WTC11 (cell line): ENCODE measurements at regions not wholly inside any gene's neighbourhood (a gene's known extent, or its start where the extent isn't known, plus 50 kb on each side); places are given as distances from the start of the nearest gene placed in this dataset.

ENCODE experiments used
- ATAC-seq: fragments of 200-7000 bp; cut with Tn5 transposase; 2 replicates; pipeline ENCODE4 v1.10.0; 2021; ENCODE audit warnings: mild to moderate bottlenecking, moderate library complexity
- CTCF ChIA-PET: fragments of 300-600 bp; sonication (Branson Sonifier 250); formaldehyde crosslinking; loops from one replicate; lab custom pipeline; 2021; ENCODE audit warnings: antibody characterized with exemption; lab: Charles Lee
- POLR2A ChIA-PET: fragments of 350-600 bp; sonication (Branson Sonifier 250); formaldehyde crosslinking; loops from one replicate; lab custom pipeline; 2021; ENCODE audit warnings: antibody characterized with exemption; lab: Charles Lee
- DNase-seq: peaks from one replicate; pipeline ENCODE4 v3.0.0; 2021; ENCODE audit warnings: low spot score
- H3K27ac Mint-ChIP-seq: 2 replicates; pipeline ENCODE4 v1.8.0; 2021; ENCODE audit warnings: mixed read lengths
- H3K27me3 Mint-ChIP-seq: 2 replicates; pipeline ENCODE4 v1.8.0; 2021; ENCODE audit warnings: low read depth, mild to moderate bottlenecking, moderate library complexity, mixed read lengths
- H3K36me3 Mint-ChIP-seq: 2 replicates; pipeline ENCODE4 v1.8.0; 2021; ENCODE audit warnings: mixed read lengths
- H3K4me1 Mint-ChIP-seq: 2 replicates; pipeline ENCODE4 v1.8.0; 2022; ENCODE audit warnings: mixed read lengths
- H3K4me3 Mint-ChIP-seq: 2 replicates; pipeline ENCODE4 v1.8.0; 2021; ENCODE audit warnings: mild to moderate bottlenecking, moderate library complexity, mixed read lengths
- H3K9me3 Mint-ChIP-seq: 2 replicates; pipeline ENCODE4 v1.8.0; 2021; ENCODE audit warnings: mixed read lengths
- ATF1 ChIP-seq: sonication (generic); formaldehyde crosslinking; IDR thresholded peaks from 2 replicates; pipeline ENCODE4 v1.8.1; 2023; ENCODE audit warnings: mild to moderate bottlenecking, moderate library complexity, missing genetic modification reagents
- CREB1 ChIP-seq: sonication (generic); formaldehyde crosslinking; IDR thresholded peaks from 2 replicates; pipeline ENCODE4 v1.8.0; 2023; ENCODE audit warnings: mild to moderate bottlenecking, missing genetic modification reagents
- CREM ChIP-seq: sonication (generic); formaldehyde crosslinking; IDR thresholded peaks from 2 replicates; pipeline ENCODE4 v1.8.1; 2022; ENCODE audit warnings: mild to moderate bottlenecking, missing genetic modification reagents, moderate library complexity
- E2F1 ChIP-seq: sonication (generic); formaldehyde crosslinking; IDR thresholded peaks from 2 replicates; pipeline ENCODE4 v1.8.0; 2022; ENCODE audit warnings: mild to moderate bottlenecking, missing genetic modification reagents
- ELF4 ChIP-seq: sonication (generic); formaldehyde crosslinking; IDR thresholded peaks from 2 replicates; pipeline ENCODE4 v1.8.1; 2022; ENCODE audit warnings: low read depth, mild to moderate bottlenecking, moderate library complexity, missing genetic modification reagents
- ETV6 ChIP-seq: sonication (generic); formaldehyde crosslinking; IDR thresholded peaks from 2 replicates; pipeline ENCODE4 v1.8.1; 2022; ENCODE audit warnings: mild to moderate bottlenecking, missing genetic modification reagents
- GABPB1 ChIP-seq: sonication (generic); formaldehyde crosslinking; IDR thresholded peaks from 2 replicates; pipeline ENCODE4 v1.8.1; 2023; ENCODE audit warnings: mild to moderate bottlenecking, missing genetic modification reagents
- HMGA2 ChIP-seq: fragments of 250-450 bp; sonication (Bioruptor Pico); IDR thresholded peaks from 2 replicates; pipeline ENCODE4 v1.4.0; 2021; ENCODE audit warnings: mild to moderate bottlenecking, moderate library complexity
- KAT7 ChIP-seq: sonication (generic); formaldehyde crosslinking; IDR thresholded peaks from 2 replicates; pipeline ENCODE4 v1.8.1; 2023; ENCODE audit warnings: missing genetic modification reagents, mild to moderate bottlenecking, borderline replicate concordance
- MYBL2 ChIP-seq: sonication (generic); formaldehyde crosslinking; IDR thresholded peaks from 2 replicates; pipeline ENCODE4 v1.8.1; 2023; ENCODE audit warnings: mild to moderate bottlenecking, moderate library complexity, missing genetic modification reagents
- NFE2L1 ChIP-seq: sonication (generic); formaldehyde crosslinking; IDR thresholded peaks from 2 replicates; pipeline ENCODE4 v1.8.1; 2023; ENCODE audit warnings: missing genetic modification reagents
- PREB ChIP-seq: sonication (generic); formaldehyde crosslinking; IDR thresholded peaks from 2 replicates; pipeline ENCODE4 v1.8.1; 2022; ENCODE audit warnings: mild to moderate bottlenecking, missing genetic modification reagents, moderate library complexity, borderline replicate concordance
- SP1 ChIP-seq: sonication (generic); formaldehyde crosslinking; conservative IDR thresholded peaks from 2 replicates; pipeline ENCODE4 v1.8.1; 2022; ENCODE audit warnings: missing genetic modification reagents
- TP53 ChIP-seq: sonication (generic); formaldehyde crosslinking; IDR thresholded peaks from 2 replicates; pipeline ENCODE4 v1.8.1; 2023; ENCODE audit warnings: mild to moderate bottlenecking, missing genetic modification reagents
- ZNF121 ChIP-seq: sonication (generic); formaldehyde crosslinking; IDR thresholded peaks from 2 replicates; pipeline ENCODE4 v1.8.0; 2023; ENCODE audit warnings: missing genetic modification reagents
- ZNF263 ChIP-seq: sonication (generic); formaldehyde crosslinking; IDR thresholded peaks from 2 replicates; pipeline ENCODE4 v1.8.1; 2022; ENCODE audit warnings: low read depth, mild to moderate bottlenecking, moderate library complexity, missing genetic modification reagents
- ZNF317 ChIP-seq: sonication (generic); formaldehyde crosslinking; IDR thresholded peaks from 2 replicates; pipeline ENCODE4 v1.8.1; 2023; ENCODE audit warnings: low read depth, mild to moderate bottlenecking, moderate library complexity, missing genetic modification reagents, borderline replicate concordance
- ZNF416 ChIP-seq: fragments of 250-450 bp; sonication (Bioruptor Pico); IDR thresholded peaks from 2 replicates; pipeline ENCODE4 v1.9.0; 2021; ENCODE audit warnings: mild to moderate bottlenecking, inconsistent platforms
- ZSCAN18 ChIP-seq: fragments of 250-450 bp; sonication (Bioruptor Pico); IDR thresholded peaks from 2 replicates; pipeline ENCODE4 v2.1.2; 2022; ENCODE audit warnings: mild to moderate bottlenecking, moderate library complexity
- TF ChIP-seq, protein P1 (sequence below): fragments of 250-450 bp; sonication (Bioruptor Pico); IDR thresholded peaks from 2 replicates; pipeline ENCODE4 v1.9.0; 2021; ENCODE audit warnings: mild to moderate bottlenecking
- TF ChIP-seq, protein P2 (sequence below): sonication (generic); formaldehyde crosslinking; IDR thresholded peaks from 2 replicates; pipeline ENCODE4 v1.8.1; 2022; ENCODE audit warnings: low read depth, missing genetic modification reagents, borderline replicate concordance
- TF ChIP-seq, protein P3 (sequence below): fragments of 250-450 bp; sonication (Bioruptor Pico); IDR thresholded peaks from 2 replicates; pipeline ENCODE4 v1.9.0; 2021; ENCODE audit warnings: moderate library complexity, mild to moderate bottlenecking, inconsistent platforms, borderline replicate concordance
- TF ChIP-seq, protein P4 (sequence below): sonication (generic); formaldehyde crosslinking; IDR thresholded peaks from 2 replicates; pipeline ENCODE4 v1.8.0; 2022; ENCODE audit warnings: mild to moderate bottlenecking, missing genetic modification reagents
- TF ChIP-seq, protein P5 (sequence below): sonication (generic); formaldehyde crosslinking; IDR thresholded peaks from 2 replicates; pipeline ENCODE4 v1.8.1; 2022; ENCODE audit warnings: low read depth, mild to moderate bottlenecking, moderate library complexity, missing genetic modification reagents, borderline replicate concordance
- TF ChIP-seq, protein P6 (sequence below): sonication (generic); formaldehyde crosslinking; IDR thresholded peaks from 2 replicates; pipeline ENCODE4 v1.8.1; 2022; ENCODE audit warnings: mild to moderate bottlenecking, moderate library complexity, missing genetic modification reagents

- TF ChIP-seq, protein P1, sequence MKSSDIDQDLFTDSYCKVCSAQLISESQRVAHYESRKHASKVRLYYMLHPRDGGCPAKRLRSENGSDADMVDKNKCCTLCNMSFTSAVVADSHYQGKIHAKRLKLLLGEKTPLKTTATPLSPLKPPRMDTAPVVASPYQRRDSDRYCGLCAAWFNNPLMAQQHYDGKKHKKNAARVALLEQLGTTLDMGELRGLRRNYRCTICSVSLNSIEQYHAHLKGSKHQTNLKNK (CRISPR knock-in tag), result no peak
- TF ChIP-seq ETV6 (no peak), NFE2L1 (CRISPR knock-in tag) (no peak), HMGA2 (CRISPR knock-in tag) (no peak), ZNF121 (CRISPR knock-in tag) (no peak), SP1 (no peak), ZSCAN18 (no peak), PREB (CRISPR knock-in tag) (no peak), CREM (CRISPR knock-in tag) (no peak), ZNF263 (no peak)
- TF ChIP-seq, protein P2, sequence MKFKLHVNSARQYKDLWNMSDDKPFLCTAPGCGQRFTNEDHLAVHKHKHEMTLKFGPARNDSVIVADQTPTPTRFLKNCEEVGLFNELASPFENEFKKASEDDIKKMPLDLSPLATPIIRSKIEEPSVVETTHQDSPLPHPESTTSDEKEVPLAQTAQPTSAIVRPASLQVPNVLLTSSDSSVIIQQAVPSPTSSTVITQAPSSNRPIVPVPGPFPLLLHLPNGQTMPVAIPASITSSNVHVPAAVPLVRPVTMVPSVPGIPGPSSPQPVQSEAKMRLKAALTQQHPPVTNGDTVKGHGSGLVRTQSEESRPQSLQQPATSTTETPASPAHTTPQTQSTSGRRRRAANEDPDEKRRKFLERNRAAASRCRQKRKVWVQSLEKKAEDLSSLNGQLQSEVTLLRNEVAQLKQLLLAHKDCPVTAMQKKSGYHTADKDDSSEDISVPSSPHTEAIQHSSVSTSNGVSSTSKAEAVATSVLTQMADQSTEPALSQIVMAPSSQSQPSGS (CRISPR knock-in tag), result no peak
- TF ChIP-seq, all 79 proteins: peak for 0
Observed at GRCh38 chr4:23423540-23423939, 466.3 kb downstream of the PPARGC1A start (continued).

GRCh38 chr4:23422878-23423277 is 467.0 kb downstream of the PPARGC1A start:
- POLR2A ChIA-PET, result no interaction called here
- peaks cover 24% of the 10 kb centered on the region for H3K4me1 Mint-ChIP-seq
- peak overlapping the region; percentile 80 for H3K27ac Mint-ChIP-seq

More at GRCh38 chr4:23422878-23423277, 467.0 kb downstream of the PPARGC1A start:
- Mint-ChIP-seq H3K4me3 (no peak overlapping the region), H3K27me3 (no peaks in the 10 kb centered on the region), H3K9me3 (peaks cover 28% of the 10 kb centered on the region), H3K36me3 (peaks cover 6% of the 10 kb centered on the region)
- peak; percentile 81 for ATAC-seq
- TF ChIP-seq, protein P3, sequence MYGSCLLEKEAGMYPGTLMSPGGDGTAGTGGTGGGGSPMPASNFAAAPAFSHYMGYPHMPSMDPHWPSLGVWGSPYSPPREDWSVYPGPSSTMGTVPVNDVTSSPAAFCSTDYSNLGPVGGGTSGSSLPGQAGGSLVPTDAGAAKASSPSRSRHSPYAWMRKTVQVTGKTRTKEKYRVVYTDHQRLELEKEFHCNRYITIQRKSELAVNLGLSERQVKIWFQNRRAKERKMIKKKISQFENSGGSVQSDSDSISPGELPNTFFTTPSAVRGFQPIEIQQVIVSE (CRISPR knock-in tag), result no peak
- TF ChIP-seq MYBL2 (CRISPR knock-in tag) (no peak), ELF4 (CRISPR knock-in tag) (no peak), E2F1 (CRISPR knock-in tag) (no peak), TP53 (CRISPR knock-in tag) (no peak), ZSCAN18 (no peak), ETV6 (no peak), CREB1 (no peak), GABPB1 (no peak), KAT7 (CRISPR knock-in tag) (no peak), ZNF416 (CRISPR knock-in tag) (no peak), ATF1 (CRISPR knock-in tag) (no peak), ZNF317 (CRISPR knock-in tag) (no peak), SP1 (no peak)
- TF ChIP-seq, protein P4, sequence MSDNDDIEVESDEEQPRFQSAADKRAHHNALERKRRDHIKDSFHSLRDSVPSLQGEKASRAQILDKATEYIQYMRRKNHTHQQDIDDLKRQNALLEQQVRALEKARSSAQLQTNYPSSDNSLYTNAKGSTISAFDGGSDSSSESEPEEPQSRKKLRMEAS (CRISPR knock-in tag), result no peak
- TF ChIP-seq, protein P5, sequence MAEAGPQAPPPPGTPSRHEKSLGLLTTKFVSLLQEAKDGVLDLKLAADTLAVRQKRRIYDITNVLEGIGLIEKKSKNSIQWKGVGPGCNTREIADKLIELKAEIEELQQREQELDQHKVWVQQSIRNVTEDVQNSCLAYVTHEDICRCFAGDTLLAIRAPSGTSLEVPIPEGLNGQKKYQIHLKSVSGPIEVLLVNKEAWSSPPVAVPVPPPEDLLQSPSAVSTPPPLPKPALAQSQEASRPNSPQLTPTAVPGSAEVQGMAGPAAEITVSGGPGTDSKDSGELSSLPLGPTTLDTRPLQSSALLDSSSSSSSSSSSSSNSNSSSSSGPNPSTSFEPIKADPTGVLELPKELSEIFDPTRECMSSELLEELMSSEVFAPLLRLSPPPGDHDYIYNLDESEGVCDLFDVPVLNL (CRISPR knock-in tag), result no peak
- TF ChIP-seq, protein P6, sequence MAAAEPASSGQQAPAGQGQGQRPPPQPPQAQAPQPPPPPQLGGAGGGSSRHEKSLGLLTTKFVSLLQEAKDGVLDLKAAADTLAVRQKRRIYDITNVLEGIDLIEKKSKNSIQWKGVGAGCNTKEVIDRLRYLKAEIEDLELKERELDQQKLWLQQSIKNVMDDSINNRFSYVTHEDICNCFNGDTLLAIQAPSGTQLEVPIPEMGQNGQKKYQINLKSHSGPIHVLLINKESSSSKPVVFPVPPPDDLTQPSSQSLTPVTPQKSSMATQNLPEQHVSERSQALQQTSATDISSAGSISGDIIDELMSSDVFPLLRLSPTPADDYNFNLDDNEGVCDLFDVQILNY (CRISPR knock-in tag), result no peak
- no peak for DNase-seq
- CTCF ChIA-PET, result interaction anchor here (1.0 to 1.3 kb wide), 2 partner anchors 89 to 246 kb away, joined by 3 to 4 read pairs; no protein-coding TSS in a partner anchor
